ENCODE measurements at regions not wholly inside any gene's neighbourhood (a gene's known extent, or its start where the extent isn't known, plus 50 kb on each side); places are given as distances from the start of the nearest gene placed in this dataset.

- DNase-seq = no peak
These were observed 280.2 kb downstream of the SNX13 start for GRCh38 chr7:17660116-17660515.

GRCh38 chr7:17661982-17662585 lies 278.2 kb downstream of the SNX13 start:
- DNase-seq = no peak

- no peak for DNase-seq
These were observed 277.1 kb downstream of the SNX13 start for GRCh38 chr7:17663061-17663675.

- DNase-seq = no peak
These were observed 275.3 kb downstream of the SNX13 start for GRCh38 chr7:17665029-17665428.

- DNase-seq = no peak
These were observed 272.2 kb downstream of the SNX13 start for GRCh38 chr7:17668122-17668521.

GRCh38 chr7:17669204-17669603 lies 271.1 kb downstream of the SNX13 start:
- no peak for DNase-seq

GRCh38 chr7:17671956-17672355 lies 268.3 kb downstream of the SNX13 start:
- DNase-seq = no peak

- no peak for DNase-seq
These were observed 267.5 kb downstream of the SNX13 start for GRCh38 chr7:17672783-17673182.

GRCh38 chr7:17674166-17674942 lies 265.9 kb downstream of the SNX13 start:
- DNase-seq = no peak

GRCh38 chr7:17674943-17675608 lies 265.2 kb downstream of the SNX13 start:
- DNase-seq = no peak

GRCh38 chr7:17677408-17677807 lies 262.9 kb downstream of the SNX13 start:
- no peak for DNase-seq

- DNase-seq = no peak
These were observed 261.4 kb downstream of the SNX13 start for GRCh38 chr7:17678896-17679295.

GRCh38 chr7:17679458-17679857 lies 260.8 kb downstream of the SNX13 start:
- DNase-seq = no peak

GRCh38 chr7:17680026-17680425 lies 260.3 kb downstream of the SNX13 start:
- DNase-seq = no peak

- no peak for DNase-seq
These were observed 259.3 kb downstream of the SNX13 start for GRCh38 chr7:17680943-17681351.

GRCh38 chr7:17681965-17682364 lies 258.3 kb downstream of the SNX13 start:
- DNase-seq = no peak

- DNase-seq = no peak
These were observed 257.7 kb downstream of the SNX13 start for GRCh38 chr7:17682586-17682985.

- DNase-seq = no peak
These were observed 255.2 kb downstream of the SNX13 start for GRCh38 chr7:17685141-17685540.

- no peak for DNase-seq
These were observed 252.9 kb downstream of the SNX13 start for GRCh38 chr7:17687361-17687760.

GRCh38 chr7:17689361-17689902 lies 250.9 kb downstream of the SNX13 start:
- DNase-seq = no peak

- no peak for DNase-seq
These were observed 250.3 kb downstream of the SNX13 start for GRCh38 chr7:17690030-17690429.

- DNase-seq = no peak
These were observed 243.9 kb downstream of the SNX13 start for GRCh38 chr7:17696422-17696821.

- DNase-seq = no peak
These were observed 243.0 kb downstream of the SNX13 start for GRCh38 chr7:17697128-17697881.
